ENCODE measurements at regions not wholly inside any gene's neighbourhood (a gene's known extent, or its start where the extent isn't known, plus 50 kb on each side); places are given as distances from the start of the nearest gene placed in this dataset.

DNA sequence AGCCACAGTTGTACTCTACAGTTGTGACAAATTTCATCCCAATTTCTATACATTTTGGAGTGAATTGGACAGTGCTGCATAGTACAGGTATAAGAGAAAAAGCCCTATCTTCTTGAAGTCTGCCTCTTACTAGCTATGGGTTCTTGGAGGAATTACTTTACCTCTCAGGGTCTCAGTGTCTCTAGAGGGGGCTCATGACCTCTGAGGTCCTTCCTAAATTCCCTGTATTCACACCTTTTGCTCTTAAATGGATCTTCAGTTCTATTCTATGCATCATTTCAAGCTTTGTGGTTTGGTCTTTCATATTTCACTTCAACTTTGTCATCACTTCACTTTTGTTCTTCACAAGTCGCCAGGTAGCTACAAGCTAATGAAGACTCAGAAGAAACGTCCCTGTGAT, 71.2 kb upstream of the ERCC4 start:
- TF ChIP-seq POLR2A (IDR thresholded peaks at IDR 0.05; ENCODE audit: low read length): no peak
- TF ChIP-seq GATA1 (IDR thresholded peaks at IDR 0.05; ENCODE audit: low read depth, low read length): no peak

Data from erythroblast (primary cell).